HL-60 (cell line): ENCODE measurements at regions not wholly inside any gene's neighbourhood (a gene's known extent, or its start where the extent isn't known, plus 50 kb on each side); places are given as distances from the start of the nearest gene placed in this dataset.

ENCODE experiments used
- CTCF ChIP-seq: IDR thresholded peaks from one replicate; pipeline ENCODE4 v1.5.1; 2011; ENCODE audit warnings: low read length, control low read depth, inconsistent platforms; ENCODE audit not compliant: insufficient read depth
- GABPA ChIP-seq: IDR thresholded peaks from 2 replicates; pipeline ENCODE4 v1.6.1; 2012; ENCODE audit warnings: low read depth
- POLR2AphosphoS5 ChIP-seq: IDR thresholded peaks from 2 replicates; pipeline ENCODE4 v1.6.1; 2012; ENCODE audit warnings: low read depth
- REST ChIP-seq: IDR thresholded peaks from 2 replicates; pipeline ENCODE4 v1.6.1; 2012; ENCODE audit warnings: low read depth; ENCODE audit not compliant: insufficient replicate concordance
- SPI1 ChIP-seq: IDR thresholded peaks from 2 replicates; pipeline ENCODE4 v1.6.1; 2012; ENCODE audit warnings: low read depth, mild to moderate bottlenecking, borderline replicate concordance

- TF ChIP-seq POLR2AphosphoS5: no peak
- TF ChIP-seq CTCF: no peak
- no peak for TF ChIP-seq REST
- TF ChIP-seq GABPA: no peak
- TF ChIP-seq SPI1: no peak
Observed at GRCh38 chr4:8729408-8730149, 137.0 kb downstream of the CPZ start.
